ENCODE measurements at regions not wholly inside any gene's neighbourhood (a gene's known extent, or its start where the extent isn't known, plus 50 kb on each side); places are given as distances from the start of the nearest gene placed in this dataset.

DNA sequence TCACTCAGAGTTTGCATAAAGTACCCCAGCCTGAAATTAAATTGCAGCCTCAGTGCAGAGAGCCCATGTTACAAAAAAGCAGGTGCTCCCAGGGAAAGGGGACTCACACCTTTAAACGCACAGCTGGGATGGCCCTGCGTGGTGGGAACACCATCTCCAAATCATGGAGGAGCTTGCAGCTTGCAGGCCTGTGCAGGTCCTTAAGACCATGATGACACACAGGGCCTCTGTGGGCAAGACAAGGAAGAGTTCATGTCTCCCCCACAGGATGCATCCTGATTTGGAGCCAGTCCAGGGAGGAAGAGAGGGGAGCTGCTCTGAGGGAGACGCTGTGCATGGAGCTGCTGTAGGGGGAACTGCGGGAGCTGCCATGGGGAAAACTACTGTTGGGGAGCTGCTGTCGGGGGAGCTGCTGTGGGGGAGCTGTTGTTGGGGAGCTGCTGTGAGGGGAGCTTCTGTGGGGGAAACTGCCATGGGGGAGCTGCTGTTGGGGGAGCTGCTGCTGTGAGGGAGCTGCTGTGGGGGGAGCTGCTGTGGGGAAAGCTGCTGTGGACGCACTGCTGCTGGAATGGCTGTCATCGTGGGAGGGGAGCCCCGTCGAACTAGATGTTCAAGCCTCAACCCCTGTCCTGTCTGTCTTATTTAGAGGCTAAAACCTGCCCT is 113.9 kb downstream of the MATN1 start:
- DNase-seq: no peak

DNA sequence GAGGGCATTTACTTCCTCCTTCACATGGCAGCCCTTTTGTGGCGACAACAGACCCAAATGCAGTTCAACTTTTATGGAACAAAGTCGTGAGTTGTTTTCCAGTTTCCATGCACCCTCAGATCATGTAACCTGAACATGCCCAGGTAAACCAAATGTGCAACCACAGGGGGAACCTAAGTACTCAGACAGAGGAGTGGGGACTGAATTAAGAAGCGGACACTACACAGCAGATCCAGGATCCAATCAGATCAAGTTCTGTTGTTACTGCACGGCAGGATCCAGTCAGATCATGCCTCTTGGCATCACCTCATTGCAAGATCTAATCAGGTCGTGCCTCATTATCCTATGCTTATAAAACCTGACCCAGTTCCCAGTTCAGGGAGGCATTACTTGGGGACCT is 115.7 kb downstream of the MATN1 start:
- no peak for DNase-seq

DNA sequence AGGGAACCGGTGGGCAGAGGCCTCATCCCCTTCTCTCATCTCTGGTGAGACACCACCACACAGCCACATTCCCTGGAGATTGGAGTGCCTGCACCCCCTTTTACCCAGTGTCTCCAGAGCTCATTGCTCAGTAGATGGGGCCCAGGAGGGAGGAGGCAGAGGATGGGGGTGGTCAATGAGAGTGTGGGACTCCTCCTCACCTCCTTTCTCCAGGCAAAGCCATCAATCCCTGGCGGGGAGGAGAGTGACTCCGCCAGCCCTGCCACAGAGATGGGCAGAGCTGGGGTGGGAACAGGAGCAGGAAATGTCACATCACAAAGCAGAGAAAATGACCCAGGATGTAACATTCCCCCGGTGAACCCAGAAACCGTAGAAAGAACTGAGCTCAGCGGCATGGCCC is 117.2 kb downstream of the MATN1 start:
- no peak for DNase-seq

DNA sequence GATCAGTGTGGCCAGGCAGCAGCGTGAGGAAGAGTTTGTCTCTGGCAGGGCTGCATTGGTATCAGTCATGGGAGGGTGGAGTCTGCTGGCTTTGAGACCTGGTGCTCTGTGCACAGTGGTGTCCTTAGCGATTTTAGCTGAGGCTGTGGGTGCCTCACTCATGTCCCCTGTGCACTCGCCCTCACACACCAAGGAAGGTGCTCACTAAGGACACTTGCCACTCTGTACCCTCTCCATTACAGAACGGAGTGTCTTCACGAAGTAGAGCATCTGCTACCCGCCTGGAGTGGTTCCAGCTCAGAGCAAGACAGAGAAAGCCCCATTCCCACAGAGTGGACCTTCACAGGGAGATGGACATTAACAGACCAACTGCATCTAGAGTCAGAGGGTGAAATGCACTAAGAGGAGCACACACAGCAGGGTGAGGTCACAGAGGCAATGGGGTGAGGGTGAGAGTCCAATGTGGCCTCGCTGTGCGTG is 117.9 kb downstream of the MATN1 start:
- DNase-seq: no peak

DNA sequence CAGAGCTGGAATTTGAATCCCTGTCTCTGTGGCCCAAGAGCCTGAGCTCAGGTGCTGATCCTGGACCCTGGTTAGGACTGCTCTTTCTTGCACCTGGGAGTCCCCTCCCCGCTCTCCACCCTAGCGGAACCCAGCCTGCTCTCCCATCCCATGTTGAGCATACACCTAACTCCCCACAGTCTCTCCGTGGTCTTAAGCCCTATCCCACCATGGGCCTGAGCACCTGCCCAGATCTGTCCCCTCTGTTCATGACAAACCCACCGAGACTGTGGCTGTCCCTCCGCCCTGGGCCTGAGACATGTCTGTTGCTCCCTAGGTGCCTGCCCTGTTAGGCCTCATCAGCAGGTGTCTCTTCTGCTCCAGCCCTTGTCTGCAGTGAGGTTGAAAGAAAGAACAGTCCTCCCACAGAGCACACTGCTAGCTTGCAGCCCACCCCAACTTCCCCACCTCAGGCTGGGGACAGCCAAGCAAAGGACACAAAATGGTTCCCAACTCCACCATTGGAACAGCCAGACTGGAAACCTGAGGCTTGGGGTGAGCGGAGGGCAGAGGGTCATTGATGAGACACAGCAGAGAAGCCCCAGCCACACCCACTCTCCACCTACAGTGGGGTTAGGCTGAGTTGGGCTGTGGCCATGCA is 118.5 kb downstream of the MATN1 start:
- DNase-seq: no peak

DNA sequence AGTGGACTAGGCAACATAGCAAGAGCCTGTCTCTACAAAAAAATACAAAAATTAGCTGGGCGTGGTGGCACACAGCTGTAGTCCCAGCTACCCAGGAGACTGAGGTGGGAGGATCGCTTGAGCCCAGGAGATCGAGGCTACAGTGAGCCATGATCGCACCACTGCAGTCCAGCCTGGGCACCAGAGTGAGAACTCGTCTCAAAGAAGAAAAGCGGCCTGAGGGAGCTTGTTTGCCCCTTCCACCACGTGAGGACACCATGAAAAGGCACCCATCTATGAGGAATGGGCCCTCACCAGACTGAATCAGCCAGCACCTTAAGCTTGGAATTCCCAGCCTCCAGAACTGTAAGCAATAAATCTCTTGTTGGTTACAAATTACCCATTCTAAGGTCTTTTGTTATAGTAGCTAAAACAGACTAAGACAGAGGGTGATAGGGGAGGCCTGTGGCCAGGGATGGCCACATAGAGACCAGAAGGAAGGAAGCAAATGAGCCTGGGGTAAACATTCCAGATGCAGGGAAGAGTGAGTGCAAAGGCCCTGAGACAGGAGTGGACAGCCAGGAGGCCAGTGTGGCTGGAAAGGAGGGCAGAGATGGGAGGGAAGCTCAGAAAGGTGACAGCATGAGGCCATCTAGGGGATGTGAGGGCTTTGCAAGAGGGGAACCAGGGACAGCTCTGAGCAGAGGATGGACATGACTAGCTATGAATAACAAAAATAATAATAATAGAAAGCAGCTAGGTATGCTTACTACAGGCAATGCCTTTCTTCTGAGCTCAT is 120.1 kb downstream of the MATN1 start:
- no peak for DNase-seq

DNA sequence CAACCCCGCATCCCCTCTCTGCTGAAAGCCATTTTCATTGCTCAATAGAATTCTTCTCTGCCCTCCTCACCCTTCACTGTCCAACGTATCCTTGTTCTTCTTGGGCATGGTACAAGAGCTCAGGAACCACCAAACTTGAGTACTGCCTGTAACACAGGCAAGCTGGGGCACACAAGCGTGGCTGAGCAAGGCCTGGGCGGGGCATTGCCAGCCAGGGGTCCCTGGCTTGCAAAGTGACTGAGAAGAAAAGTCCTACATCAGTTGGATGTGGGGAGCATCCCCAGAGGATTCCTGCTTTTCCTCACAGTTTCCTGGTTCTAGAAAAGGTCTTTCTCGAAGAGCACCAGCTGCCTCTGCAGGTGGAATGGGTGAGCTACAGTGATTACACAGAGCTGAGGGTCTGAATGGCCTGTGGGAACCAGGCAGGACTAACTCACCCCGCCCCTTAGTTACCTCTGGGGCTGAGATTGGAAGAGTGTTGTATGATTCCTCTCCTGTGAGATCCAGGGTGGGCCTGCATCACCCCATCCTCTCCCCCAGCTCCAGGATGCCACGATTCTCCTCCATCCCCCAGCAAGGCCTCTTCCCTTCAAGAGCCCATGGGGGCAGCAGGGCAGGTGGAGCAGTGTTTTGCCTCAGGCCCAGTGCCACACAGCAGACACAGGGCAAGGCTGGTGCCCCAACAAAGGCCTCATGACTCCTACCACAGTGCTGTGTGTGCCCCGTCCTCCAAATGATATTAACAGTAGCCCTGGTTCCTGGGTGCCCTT is 121.9 kb downstream of the MATN1 start:
- DNase-seq: no peak

DNA sequence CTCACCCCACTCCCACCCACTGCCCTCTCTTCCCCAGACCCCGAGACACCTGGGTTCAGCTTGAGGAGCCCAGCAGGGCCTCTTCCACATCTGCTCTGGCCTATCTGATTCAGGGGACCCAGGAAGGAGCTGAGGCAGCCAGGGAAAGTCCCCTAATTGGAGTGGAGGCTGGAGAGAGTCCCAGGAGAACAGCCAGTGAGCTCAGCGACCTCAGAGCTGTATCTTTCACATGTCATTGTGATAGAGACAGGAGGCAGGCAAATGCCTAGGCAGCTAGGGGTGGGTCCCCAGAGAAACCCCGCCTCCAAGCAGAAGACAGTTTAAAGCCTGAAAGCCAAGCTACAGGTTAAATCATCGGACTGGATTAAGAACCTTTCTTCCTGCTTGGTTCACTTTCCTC is 122.7 kb downstream of the MATN1 start:
- no peak for DNase-seq

DNA sequence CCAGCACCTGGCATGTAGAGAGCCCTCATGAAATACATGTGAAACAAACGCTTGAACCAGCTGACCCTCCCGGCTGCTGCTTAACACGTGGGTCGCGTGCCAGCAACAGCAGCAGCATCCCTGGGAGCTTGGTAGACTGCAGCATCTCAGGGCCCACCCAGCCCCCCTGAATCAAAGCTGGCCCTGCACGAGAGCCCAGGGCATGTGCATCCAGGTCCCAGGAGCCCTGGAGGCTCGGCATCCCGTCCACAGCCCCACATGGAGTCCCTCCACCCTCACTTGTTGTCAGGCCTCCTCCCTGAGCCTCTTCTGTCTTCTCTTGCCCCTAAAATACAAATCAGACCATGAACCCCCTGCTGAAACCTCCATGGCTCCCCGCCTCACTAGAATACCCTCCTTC is 123.1 kb downstream of the MATN1 start:
- no peak for DNase-seq

DNA sequence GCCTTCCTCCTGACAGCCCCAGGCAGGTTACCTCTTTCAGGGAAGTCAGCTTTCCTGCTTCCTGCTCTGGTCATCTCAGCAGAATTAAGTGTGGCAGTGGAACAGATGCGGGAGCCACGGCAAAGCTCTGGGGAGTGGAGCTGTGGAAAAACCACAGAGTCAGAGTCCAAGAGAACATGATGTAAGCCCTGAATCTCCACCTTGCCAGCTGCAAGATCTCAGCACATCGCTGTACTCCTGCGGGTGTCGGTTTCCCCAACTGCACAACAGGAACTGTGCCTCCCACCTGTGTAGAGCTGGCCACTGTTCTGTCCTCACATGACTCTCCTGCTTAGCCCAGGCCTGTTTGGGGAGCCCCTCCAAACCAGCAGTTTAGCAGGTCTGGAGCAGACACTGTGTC is 123.7 kb downstream of the MATN1 start:
- peak; percentile 3 for DNase-seq

DNA sequence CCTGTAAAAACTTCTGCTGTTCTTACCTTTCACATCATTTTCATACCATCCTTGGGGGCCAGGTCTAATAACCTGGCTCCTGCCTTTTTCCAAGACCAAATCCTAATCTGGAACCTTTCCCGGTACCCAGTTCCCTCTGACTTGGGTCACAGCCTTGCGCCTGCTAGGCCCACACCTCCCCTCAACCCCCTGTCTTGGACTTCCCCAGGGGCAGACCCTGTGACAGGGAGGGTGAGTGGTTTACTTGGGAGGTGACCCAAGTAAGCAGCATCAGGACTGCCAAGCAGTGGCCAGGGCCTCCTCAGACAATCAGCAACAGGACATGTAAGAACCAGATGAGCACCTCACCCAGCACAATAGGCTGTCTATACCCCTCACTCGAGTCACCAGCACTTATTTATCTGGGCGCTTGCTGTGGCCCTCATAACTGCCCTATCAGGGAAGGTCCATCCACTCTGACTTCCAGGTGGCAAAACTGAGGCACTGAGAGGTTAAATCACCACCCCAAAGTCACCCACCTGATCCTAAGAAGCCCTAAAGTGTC is 124.7 kb downstream of the MATN1 start:
- no peak for DNase-seq

DNA sequence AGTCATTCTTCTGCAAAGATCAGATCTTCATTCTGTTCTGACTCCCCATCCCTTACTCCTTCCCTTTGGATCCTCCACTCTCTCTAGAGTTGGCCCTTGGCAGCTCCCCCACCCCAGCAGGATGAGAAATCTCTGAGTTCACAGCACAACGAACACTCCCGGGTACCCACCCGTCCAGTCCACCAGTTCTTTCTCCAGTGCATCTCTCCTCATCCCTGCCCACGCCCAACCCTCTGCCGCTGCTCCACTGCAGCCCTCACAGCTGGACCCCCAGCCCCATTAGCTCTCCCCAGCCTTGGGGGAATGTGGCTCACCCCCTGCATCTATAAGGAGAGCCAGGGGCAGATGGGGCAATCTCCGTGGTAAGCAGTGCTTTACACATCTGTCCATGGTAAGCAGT is 125.7 kb downstream of the MATN1 start:
- no peak for DNase-seq

DNA sequence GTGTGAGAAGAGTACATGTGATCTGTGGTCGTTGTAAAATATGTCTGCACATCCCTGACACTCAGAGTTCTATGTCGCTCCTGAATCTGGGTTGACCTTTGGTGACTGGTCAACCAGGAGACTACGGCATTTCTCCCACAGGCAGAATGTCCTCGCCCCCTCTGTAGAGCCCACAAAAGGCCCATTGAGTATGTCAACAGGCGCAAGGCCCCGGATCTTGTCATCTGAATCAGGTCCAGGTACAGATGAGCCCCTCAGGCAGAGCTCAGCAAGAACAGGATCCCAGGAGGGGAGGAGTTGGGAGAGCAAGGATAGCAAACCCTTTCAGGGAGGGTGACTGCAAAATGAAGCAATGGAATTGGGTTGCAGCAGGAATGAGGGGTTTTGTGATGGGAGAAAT is 126.5 kb downstream of the MATN1 start:
- no peak for DNase-seq

DNA sequence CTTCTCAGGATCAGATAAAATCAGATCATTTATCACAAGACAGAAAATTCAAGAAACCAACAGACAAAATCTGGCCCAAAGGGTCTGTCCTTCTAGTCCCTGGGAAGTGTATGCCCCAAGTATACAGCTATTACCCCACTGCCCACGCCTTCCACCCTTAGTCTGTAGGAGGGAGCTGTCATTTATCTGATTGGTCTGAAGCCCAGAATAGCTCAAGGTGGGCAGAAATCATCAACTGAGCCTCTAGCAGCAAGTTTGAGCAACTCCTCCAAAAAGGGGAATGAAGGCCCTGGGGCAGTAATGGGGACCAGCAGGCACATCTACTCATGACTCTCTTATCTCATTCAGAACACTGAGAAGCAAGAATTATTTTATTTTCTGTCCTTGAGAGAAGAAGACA is 126.9 kb downstream of the MATN1 start:
- no peak for DNase-seq

DNA sequence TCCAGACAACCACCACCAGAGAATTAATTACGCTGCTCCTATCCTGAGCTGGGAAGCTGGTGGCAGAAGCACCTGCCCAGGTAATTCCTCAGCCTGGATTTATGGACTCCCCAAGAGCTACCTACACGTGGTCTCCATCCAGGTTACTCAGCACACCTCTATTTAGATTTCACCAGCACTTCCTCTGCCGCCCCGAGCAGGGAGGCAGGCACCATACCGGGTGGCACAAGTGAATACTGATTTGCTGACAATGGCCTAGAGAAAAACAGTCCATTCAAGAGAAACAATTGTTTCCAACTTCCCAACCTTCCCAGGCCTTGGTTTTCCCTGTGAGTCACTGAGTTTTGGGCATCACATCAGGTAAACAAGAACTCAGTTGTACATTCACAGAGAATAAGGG is 134.3 kb downstream of the MATN1 start:
- DNase-seq: no peak

DNA sequence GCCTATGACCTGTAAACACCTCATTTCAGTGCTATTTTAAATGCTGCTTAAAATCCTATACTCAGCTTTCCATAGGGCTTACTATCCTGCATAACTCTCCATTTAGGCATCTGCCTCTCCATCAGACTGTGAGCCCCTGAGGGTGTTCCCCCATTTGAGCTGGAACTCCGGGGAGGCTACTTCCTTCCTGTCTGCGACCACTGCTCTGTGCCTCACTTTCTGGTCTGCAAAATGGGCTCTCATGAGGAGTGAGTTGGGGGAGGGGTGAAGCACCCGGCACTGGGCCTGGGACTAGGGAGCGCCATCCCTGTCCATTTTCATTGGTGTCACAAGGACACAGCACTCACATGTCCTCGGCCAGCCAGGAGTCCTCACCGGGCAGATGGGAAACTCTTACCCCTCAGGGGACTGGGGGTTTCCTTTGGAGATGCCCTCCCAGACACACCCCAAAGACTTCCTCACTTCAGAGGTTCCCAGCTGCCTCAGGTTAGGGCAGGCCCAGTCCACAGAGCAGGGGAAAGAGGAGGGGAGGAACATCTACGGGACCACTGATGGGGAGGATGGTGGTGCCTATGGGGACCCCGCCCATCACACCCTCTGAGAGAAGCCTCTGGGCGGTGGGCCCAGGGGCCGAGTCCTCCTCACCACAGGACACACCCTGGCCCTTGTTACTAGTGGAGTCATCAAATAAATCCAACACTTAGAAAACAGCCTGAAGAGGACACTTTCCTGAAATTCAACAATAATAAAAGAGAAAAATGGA is 134.9 kb downstream of the MATN1 start:
- DNase-seq: no peak

DNA sequence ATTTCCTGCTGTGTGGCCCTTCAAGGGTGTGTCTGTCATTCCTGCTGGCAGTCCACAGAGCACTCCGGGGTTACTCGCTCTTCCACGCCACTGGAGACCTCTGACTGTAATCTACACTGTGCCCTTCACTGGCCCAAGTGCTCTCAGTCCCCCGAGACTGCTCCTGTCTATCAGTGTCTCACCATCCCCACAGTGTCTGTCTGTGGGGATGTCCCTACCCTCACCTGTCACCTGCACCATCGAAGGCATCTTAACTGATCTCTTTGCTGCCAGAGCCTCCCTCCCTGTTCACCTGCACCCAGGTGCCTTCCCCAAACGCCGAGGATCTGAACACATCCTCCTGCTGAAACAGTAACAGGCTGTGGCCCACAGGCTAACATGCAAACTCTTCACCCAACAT is 136.7 kb downstream of the MATN1 start:
- DNase-seq: no peak

DNA sequence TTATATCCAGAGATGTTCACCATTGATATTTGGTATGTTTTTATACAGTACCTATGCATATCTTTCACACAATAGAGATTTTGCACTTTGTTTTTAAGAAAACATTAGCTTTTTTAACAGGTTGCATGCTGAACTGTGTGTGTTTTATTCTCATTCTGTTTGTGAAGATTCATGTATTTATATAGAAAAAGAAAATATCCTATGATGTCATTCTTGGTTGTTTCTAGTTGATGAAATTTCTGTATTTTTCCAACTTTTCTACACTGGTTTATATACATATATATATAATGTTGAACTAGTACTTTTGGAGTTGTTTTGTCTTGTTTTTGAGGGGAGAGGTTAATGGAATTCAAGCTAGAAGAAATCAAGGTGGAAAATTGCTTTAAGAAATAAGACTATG is 143.8 kb downstream of the MATN1 start:
- no peak for DNase-seq

DNA sequence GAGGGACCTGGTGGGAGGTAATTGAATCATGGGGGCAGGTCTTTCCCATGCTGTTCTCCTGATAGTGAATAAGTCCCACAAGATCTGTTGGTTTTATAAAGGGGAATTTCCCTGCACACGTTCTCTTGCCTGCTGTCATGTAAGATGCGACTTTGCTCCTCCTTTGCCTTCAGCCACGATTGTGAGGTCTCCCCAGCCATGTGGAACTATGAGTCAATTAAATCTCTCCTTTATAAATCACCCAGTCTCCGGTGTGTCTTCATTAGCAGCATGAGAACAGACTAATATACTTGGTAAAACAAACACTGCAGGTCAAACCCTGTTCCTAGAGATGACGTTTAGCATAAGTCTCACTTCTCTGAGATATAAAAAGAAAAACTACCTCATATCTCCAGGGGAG is 148.3 kb downstream of the MATN1 start:
- no peak for DNase-seq

DNA sequence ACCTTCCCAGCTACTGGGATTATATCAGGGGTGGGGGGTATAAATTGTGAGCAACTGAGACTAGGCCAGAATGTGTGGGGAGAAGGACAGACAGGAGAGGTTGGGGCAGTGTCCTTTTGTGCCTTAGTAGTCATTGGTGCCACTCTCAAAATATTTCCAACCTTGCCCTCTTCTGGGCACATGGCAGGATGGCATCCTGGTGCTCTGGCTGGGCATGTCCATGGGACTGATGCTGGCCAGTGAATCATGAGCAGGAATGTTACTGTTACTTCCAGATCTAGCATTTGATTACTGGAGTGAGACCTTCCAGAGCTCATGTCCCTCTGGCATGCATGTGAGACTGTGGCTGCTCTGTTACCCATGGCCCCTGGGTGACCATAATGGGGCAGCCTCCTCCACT is 151.2 kb downstream of the MATN1 start:
- no peak for DNase-seq

DNA sequence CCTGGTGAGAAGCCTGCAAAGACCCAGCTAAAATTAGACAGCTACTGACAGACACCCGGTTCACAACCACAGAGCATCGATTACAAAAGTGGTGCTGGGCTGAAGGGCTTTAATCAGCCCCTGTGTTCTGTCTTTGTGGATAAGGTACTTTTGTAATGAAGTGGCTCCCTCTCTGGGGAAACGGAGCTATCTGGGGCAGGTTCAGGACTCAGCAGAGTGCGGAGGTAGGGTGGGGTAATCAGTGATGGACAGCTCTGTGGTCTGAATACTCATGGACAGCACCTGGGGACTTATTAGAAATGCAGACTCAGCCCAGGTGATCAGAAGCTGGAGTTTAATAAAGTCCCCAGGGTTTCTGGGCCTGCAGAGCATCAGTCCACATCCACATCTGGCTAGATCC is 152.0 kb downstream of the MATN1 start:
- DNase-seq: no peak
